Gastrocnemius medialis (tissue), 4 donors: ENCODE measurements at regions not wholly inside any gene's neighbourhood (a gene's known extent, or its start where the extent isn't known, plus 50 kb on each side); places are given as distances from the start of the nearest gene placed in this dataset.

Source experiments
- ATAC-seq, 2 donors: fragments of 150-250 bp; one replicate each; pipeline ENCODE4 v1.9.1; 2016
- DNase-seq, 2 donors: peaks; one replicate each; pipeline ENCODE4 v3.0.0-alpha.2; 2019
- H3K27ac ChIP-seq, 4 donors: fragments of 200-600 bp; sonication (generic); 1 replicate in 1 of 4; 2 replicates in 3 of 4; pipeline ENCODE4 v1.5.1; 2016 to 2018; ENCODE audit warnings: mild to moderate bottlenecking in 2 of 4, moderate library complexity in 1 of 4
- H3K27me3 ChIP-seq, 3 donors: fragments of 200-600 bp; sonication (generic) in 2 of 3; 1 replicate in 1 of 3; 2 replicates in 2 of 3; pipeline versions ENCODE4 v1.5.1 to v1.6.0; 2016 to 2019; ENCODE audit warnings: mild to moderate bottlenecking in 1 of 3, moderate library complexity in 1 of 3
- H3K36me3 ChIP-seq, 2 donors: fragments of 200-600 bp; sonication (generic) in 1 of 2; one replicate each; pipeline ENCODE4 v1.5.1; 2017 to 2018
- H3K4me1 ChIP-seq, 2 donors: fragments of 200-600 bp; sonication (generic) in 1 of 2; one replicate each; pipeline ENCODE4 v1.5.1; 2016 to 2017; ENCODE audit warnings: mild to moderate bottlenecking in 2 of 2
- H3K4me3 ChIP-seq, 4 donors: fragments of 200-600 bp; sonication (generic) in 3 of 4; 1 replicate in 1 of 4; 2 replicates in 3 of 4; pipeline ENCODE4 v1.5.1; 2016 to 2019; ENCODE audit warnings: mild to moderate bottlenecking in 2 of 4
- H3K9me3 ChIP-seq, 3 donors: fragments of 200-600 bp; sonication (generic) in 2 of 3; 1 replicate in 1 of 3; 2 replicates in 2 of 3; pipeline ENCODE4 v1.5.1; 2016 to 2019
- CTCF ChIP-seq, 5 experiments: fragments of 450-650 bp in 3 of 5; fragments of 200-600 bp in 2 of 5; sonication (generic) in 2 of 5; IDR thresholded peaks in 4 of 5; conservative IDR thresholded peaks in 1 of 5; 1 replicate in 4 of 5; 2 replicates in 1 of 5; pipeline ENCODE4 v1.5.1; 2016 to 2019; ENCODE audit warnings: antibody characterized with exemption in 5 of 5, mild to moderate bottlenecking in 3 of 5, moderate library complexity in 3 of 5
- POLR2A ChIP-seq, 2 donors: fragments of 450-650 bp; IDR thresholded peaks; one replicate each; pipeline ENCODE4 v1.6.1; 2017; ENCODE audit warnings: antibody characterized with exemption in 2 of 2, mild to moderate bottlenecking in 2 of 2, moderate library complexity in 2 of 2
- in situ Hi-C, 4 donors: fragments of 200-750 bp; cut with MboI; loops; one replicate each; pipeline versions ENCODE4 v1.15.0 to v1.8.0; 2017; ENCODE audit warnings: low sequenced_read_pairs in 4 of 4
- intact Hi-C: fragments of 100-400 bp; cut with DNase I; formaldehyde crosslinking; loops from one replicate; pipeline ENCODE4 v1.15.1; 2023; ENCODE audit warnings: low total_unique reads

DNA sequence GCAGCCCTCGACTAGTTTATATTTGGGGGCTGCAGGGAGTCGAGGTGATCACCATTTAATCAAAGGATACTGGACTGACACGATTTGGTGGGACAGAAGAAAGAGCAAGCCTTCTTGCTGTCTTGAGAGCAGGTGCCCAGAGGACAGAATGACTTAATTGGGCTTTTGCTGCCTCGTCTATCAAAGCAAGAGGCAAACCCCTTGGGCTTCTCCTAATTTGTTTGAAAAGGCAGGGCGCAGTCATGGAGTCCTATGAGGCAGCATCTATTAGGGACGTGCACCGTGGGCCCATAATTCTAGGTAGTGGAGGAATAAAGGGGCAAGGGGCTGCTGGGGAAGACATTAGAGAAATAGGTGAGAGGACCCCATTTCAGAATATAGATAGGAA is 1411.3 kb downstream of the TBC1D22A start:
- DNase-seq = no peak
- H3K4me3 ChIP-seq = no peak overlapping the region
- peaks cover 0 to 4% (median 0%) of the 10 kb centered on the region in 3 donors for H3K27me3 ChIP-seq
- no peaks in the 10 kb centered on the region for H3K36me3 ChIP-seq
- no peak for ATAC-seq
- TF ChIP-seq POLR2A (IDR thresholded peaks at IDR 0.05) = no peak
- no peak for TF ChIP-seq CTCF (IDR thresholded peaks at IDR 0.05 in 4 of 5, conservative IDR thresholded peaks at IDR 0.05 in 1 of 5)
- intact Hi-C loops (no loop called here), in situ Hi-C loops (no loop called here)
- no peak overlapping the region for H3K27ac ChIP-seq
- H3K4me1 ChIP-seq = no peaks in the 10 kb centered on the region
- H3K9me3 ChIP-seq = no peaks in the 10 kb centered on the region

- TF ChIP-seq CTCF (IDR thresholded peaks at IDR 0.05 in 4 of 5, conservative IDR thresholded peaks at IDR 0.05 in 1 of 5) = no peak
- TF ChIP-seq POLR2A (IDR thresholded peaks at IDR 0.05) = no peak
- Histone ChIP-seq H3K27ac (no peak overlapping the region), H3K27me3 (peaks cover 0 to 4% (median 0%) of the 10 kb centered on the region in 3 donors), H3K36me3 (no peaks in the 10 kb centered on the region), H3K4me3 (no peak overlapping the region), H3K4me1 (no peaks in the 10 kb centered on the region), H3K9me3 (no peaks in the 10 kb centered on the region)
- intact Hi-C loops = no loop called here
- in situ Hi-C loops = no loop called here
- ATAC-seq (no peak), DNase-seq (no peak)
Measured at GRCh38 chr22:48173061-48173772, 1410.8 kb downstream of the TBC1D22A start.

- DNase-seq (no peak), ATAC-seq (no peak)
- peaks cover 0 to 4% (median 0%) of the 10 kb centered on the region in 3 donors for H3K27me3 ChIP-seq
- in situ Hi-C loops = no loop called here
- H3K4me3 ChIP-seq = no peak overlapping the region
- no peaks in the 10 kb centered on the region for H3K9me3 ChIP-seq
- no peaks in the 10 kb centered on the region for H3K36me3 ChIP-seq
- intact Hi-C loops = no loop called here
- no peaks in the 10 kb centered on the region for H3K4me1 ChIP-seq
- TF ChIP-seq POLR2A (IDR thresholded peaks at IDR 0.05) (no peak), CTCF (IDR thresholded peaks at IDR 0.05 in 4 of 5, conservative IDR thresholded peaks at IDR 0.05 in 1 of 5) (no peak)
- H3K27ac ChIP-seq = no peak overlapping the region
Measured at GRCh38 chr22:48171271-48171691, 1408.8 kb downstream of the TBC1D22A start.

GRCh38 chr22:48169227-48169626 is 1406.8 kb downstream of the TBC1D22A start:
- no peak for DNase-seq

More at GRCh38 chr22:48169227-48169626, 1406.8 kb downstream of the TBC1D22A start:
- H3K27me3 ChIP-seq = no peaks in the 10 kb centered on the region
- TF ChIP-seq CTCF (IDR thresholded peaks at IDR 0.05 in 4 of 5, conservative IDR thresholded peaks at IDR 0.05 in 1 of 5) (no peak), POLR2A (IDR thresholded peaks at IDR 0.05) (no peak)
- H3K9me3 ChIP-seq = no peaks in the 10 kb centered on the region
- in situ Hi-C loops = no loop called here
- no peaks in the 10 kb centered on the region for H3K4me1 ChIP-seq
- ATAC-seq = no peak
- H3K4me3 ChIP-seq = no peak overlapping the region
- H3K27ac ChIP-seq = no peak overlapping the region
- intact Hi-C loops = no loop called here
- no peaks in the 10 kb centered on the region for H3K36me3 ChIP-seq
